ENCODE measurements at regions not wholly inside any gene's neighbourhood (a gene's known extent, or its start where the extent isn't known, plus 50 kb on each side); places are given as distances from the start of the nearest gene placed in this dataset.

DNA sequence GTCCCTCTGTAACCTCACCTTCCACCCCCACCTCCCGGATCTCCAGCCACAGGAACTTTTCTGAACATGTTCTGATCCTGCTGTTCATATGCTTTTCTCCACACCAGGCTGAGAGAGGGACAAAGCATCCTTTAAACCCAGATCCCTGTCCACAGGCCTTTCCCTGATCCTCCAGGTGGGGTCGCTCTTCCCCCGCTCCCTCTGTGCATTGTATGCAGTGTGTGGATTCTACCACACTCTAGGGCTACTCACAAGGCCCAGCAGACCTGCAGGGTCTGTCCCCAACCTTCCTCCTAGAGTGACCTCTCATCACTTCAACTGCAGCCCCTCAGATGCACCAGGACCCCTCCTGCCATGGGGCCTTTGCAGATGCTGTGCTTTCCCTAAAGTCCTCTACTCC, 1200.6 kb downstream of the UQCRFS1 start:
- H3K4me3 ChIP-seq (replicated peaks; ENCODE audit: low read depth, low read length), result no peak overlapping the region
- no peak for DNase-seq (ENCODE audit: extremely low read depth, low read depth)
- TF ChIP-seq, protein P1, sequence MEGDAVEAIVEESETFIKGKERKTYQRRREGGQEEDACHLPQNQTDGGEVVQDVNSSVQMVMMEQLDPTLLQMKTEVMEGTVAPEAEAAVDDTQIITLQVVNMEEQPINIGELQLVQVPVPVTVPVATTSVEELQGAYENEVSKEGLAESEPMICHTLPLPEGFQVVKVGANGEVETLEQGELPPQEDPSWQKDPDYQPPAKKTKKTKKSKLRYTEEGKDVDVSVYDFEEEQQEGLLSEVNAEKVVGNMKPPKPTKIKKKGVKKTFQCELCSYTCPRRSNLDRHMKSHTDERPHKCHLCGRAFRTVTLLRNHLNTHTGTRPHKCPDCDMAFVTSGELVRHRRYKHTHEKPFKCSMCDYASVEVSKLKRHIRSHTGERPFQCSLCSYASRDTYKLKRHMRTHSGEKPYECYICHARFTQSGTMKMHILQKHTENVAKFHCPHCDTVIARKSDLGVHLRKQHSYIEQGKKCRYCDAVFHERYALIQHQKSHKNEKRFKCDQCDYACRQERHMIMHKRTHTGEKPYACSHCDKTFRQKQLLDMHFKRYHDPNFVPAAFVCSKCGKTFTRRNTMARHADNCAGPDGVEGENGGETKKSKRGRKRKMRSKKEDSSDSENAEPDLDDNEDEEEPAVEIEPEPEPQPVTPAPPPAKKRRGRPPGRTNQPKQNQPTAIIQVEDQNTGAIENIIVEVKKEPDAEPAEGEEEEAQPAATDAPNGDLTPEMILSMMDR (IDR thresholded peaks at IDR 0.05; ENCODE audit: low read depth, low read length, missing control alignments), result no peak

DNA sequence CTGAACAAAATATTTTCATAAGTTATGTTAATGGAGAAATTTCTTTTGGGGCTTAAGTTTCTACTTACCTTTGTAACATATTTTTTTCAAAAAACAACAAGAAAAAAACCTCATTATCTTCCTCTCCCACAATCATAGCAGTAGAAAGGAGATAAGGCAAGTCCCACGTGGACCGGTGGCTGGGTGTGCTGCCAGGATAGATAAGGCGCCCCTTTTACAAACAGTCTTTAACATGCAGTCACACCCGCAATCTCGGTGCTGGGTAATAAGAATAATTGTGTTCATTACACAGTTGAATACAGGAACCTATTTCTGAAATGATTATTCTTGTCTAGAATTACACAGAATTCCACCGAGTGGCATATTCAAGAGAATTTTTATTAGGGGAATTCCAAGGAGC, 1202.3 kb downstream of the UQCRFS1 start:
- TF ChIP-seq, protein P1 (IDR thresholded peaks at IDR 0.05; ENCODE audit: low read depth, low read length, missing control alignments), result no peak
- no peak overlapping the region for H3K4me3 ChIP-seq (replicated peaks; ENCODE audit: low read depth, low read length)
- DNase-seq (ENCODE audit: extremely low read depth, low read depth), result no peak

DNA sequence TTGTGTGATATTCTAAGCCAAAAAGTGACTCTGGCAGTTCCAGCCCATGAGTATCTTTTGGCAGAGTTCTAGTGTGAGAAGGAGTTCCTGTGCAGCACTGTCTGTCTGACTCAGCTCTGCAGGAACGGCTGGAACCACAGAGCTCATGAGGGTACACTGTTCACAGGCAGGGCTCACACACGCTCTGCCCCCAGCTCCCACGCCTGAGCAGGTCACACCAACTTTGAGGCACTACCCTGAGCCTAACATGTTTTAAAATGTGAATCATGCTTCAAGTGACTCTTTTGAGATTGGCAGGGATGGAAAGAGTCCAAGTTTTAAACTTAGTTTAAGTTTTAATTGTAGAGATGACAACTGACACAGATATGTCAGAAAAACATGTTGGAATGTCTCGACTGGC, 1203.3 kb downstream of the UQCRFS1 start:
- TF ChIP-seq, protein P1 (IDR thresholded peaks at IDR 0.05; ENCODE audit: low read depth, low read length, missing control alignments), result no peak

GRCh38 chr19:28008695-28009094, 1204.3 kb downstream of the UQCRFS1 start:
- H3K4me3 ChIP-seq (replicated peaks; ENCODE audit: low read depth, low read length), result no peak overlapping the region
- TF ChIP-seq, protein P1 (IDR thresholded peaks at IDR 0.05; ENCODE audit: low read depth, low read length, missing control alignments), result no peak
- no peak for DNase-seq (ENCODE audit: extremely low read depth, low read depth)

More for the DNA sequence above, 1203.3 kb downstream of the UQCRFS1 start:
- no peak for DNase-seq (ENCODE audit: extremely low read depth, low read depth)
- no peak overlapping the region for H3K4me3 ChIP-seq (replicated peaks; ENCODE audit: low read depth, low read length)

DNA sequence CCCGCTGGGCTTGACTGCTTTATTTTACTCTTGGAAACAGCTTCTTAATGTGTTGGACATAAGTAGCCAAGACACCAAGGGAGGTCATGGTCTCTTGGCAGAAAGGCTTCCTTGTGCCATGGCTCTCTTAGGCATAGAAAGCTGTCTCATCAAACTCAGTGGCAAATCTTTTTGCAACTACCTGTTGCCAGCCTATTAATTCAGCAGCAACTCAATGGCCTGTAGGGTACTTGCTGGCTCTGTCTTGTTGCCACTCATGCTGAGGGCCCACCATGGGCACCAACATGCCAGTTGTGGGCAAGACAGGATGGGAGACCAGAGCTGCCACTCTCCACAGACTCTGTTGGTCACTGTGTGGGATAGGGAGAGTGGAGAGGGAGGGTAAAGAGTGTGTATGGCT, 1209.4 kb downstream of the UQCRFS1 start:
- DNase-seq (ENCODE audit: extremely low read depth, low read depth), result no peak
- TF ChIP-seq, protein P1 (IDR thresholded peaks at IDR 0.05; ENCODE audit: low read depth, low read length, missing control alignments), result no peak
- H3K4me3 ChIP-seq (replicated peaks; ENCODE audit: low read depth, low read length), result no peak overlapping the region

GRCh38 chr19:27997069-27997468, 1215.9 kb downstream of the UQCRFS1 start:
- no peak overlapping the region for H3K4me3 ChIP-seq (replicated peaks; ENCODE audit: low read depth, low read length)
- DNase-seq (ENCODE audit: extremely low read depth, low read depth), result no peak
- TF ChIP-seq, protein P1 (IDR thresholded peaks at IDR 0.05; ENCODE audit: low read depth, low read length, missing control alignments), result no peak
